Smooth muscle cell (in vitro differentiated cells): ENCODE measurements at regions not wholly inside any gene's neighbourhood (a gene's known extent, or its start where the extent isn't known, plus 50 kb on each side); places are given as distances from the start of the nearest gene placed in this dataset.
"Not testable (repeated sequence)": the region's sequence is repeated elsewhere in the genome, so short reads cannot be mapped to it uniquely, and the experiment has no call there.

ENCODE experiments used
- DNase-seq: peaks from one replicate; lab custom pipeline; 2025; ENCODE audit not compliant: unreplicated experiment; lab: John Stamatoyannopoulos, UW
- H2AFZ ChIP-seq: fragments of 200-600 bp; sonication (generic); 2 replicates; pipeline ENCODE4 v1.6.0; 2016; ENCODE audit warnings: antibody characterized with exemption, low read depth, mild to moderate bottlenecking
- H3F3A ChIP-seq: fragments of 200-600 bp; sonication (generic); 2 replicates; pipeline ENCODE4 v1.6.0; 2017; ENCODE audit warnings: antibody characterized with exemption, low read depth
- H3K27ac ChIP-seq: fragments of 200-600 bp; sonication (generic); 2 replicates; pipeline ENCODE4 v1.5.1; 2016; ENCODE audit warnings: low read depth, mild to moderate bottlenecking
- H3K27me3 ChIP-seq: fragments of 200-600 bp; sonication (generic); 2 replicates; pipeline ENCODE4 v1.6.1; 2016; ENCODE audit warnings: low read depth, mild to moderate bottlenecking
- H3K36me3 ChIP-seq: fragments of 200-600 bp; sonication (generic); 2 replicates; pipeline ENCODE4 v1.5.1; 2016; ENCODE audit warnings: low read depth
- H3K4me1 ChIP-seq: fragments of 200-600 bp; sonication (generic); 2 replicates; pipeline ENCODE4 v1.5.1; 2016; ENCODE audit warnings: low read depth
- H3K4me2 ChIP-seq: fragments of 200-600 bp; sonication (generic); 2 replicates; pipeline ENCODE4 v1.6.0; 2016; ENCODE audit warnings: mild to moderate bottlenecking
- H3K4me3 ChIP-seq: fragments of 200-600 bp; sonication (generic); 2 replicates; pipeline ENCODE4 v1.5.1; 2016; ENCODE audit warnings: mild to moderate bottlenecking
- H3K79me2 ChIP-seq: fragments of 200-600 bp; sonication (generic); 2 replicates; pipeline ENCODE4 v1.6.0; 2016; ENCODE audit warnings: low read depth, mild to moderate bottlenecking
- H3K9ac ChIP-seq: fragments of 200-600 bp; sonication (generic); 2 replicates; pipeline ENCODE4 v1.6.0; 2016; ENCODE audit warnings: low read depth
- H3K9me3 ChIP-seq: fragments of 200-600 bp; sonication (generic); replicated peaks from 2 replicates; pipeline ENCODE4 v1.5.1; 2016; ENCODE audit warnings: low read depth
- H4K20me1 ChIP-seq: fragments of 200-600 bp; sonication (generic); 2 replicates; pipeline ENCODE4 v1.6.0; 2016; ENCODE audit warnings: low read depth
- WGBS: methylation state at CpG from one replicate; pipeline ENCODE4 v1.1.7; 2016; ENCODE audit warnings: low lambda C conversion rate; 5-methylcytosine and 5-hydroxymethylcytosine counted together
- TF ChIP-seq, protein P1 (sequence below): fragments of 200-600 bp; sonication (generic); IDR thresholded peaks from 2 replicates; pipeline ENCODE4 v1.5.1; 2017; ENCODE audit warnings: borderline replicate concordance, mild to moderate bottlenecking, antibody characterized with exemption; ENCODE audit not compliant: insufficient read depth, poor library complexity, severe bottlenecking

DNA sequence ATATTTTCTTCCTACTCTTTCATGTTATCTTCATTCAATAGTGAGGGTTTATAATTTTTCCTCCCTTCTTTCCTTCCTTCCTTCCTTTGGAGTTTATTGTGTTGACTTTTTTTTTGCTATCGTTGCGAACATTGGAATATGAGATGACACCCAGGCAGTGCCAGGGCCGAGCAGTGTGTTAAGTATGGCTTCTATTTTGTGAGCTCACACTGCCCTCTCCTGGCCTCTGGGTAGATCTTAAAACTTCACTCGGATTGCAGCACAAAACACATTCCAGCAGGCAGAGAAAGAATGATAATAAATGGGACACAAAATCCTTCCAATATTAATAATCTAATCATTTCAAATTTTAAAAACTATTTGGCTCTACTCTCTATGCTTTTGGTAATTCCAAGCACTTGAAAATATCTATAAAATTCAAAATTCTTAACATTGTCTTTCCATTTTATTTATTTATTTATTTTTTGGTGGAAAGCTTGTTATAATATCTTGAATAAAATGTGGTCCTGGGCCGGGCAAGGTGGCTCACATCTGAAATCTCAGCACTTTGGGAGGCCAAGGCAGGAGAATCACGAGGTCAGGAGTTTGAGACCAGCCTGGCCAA, 147.4 kb upstream of the OLIG3 start:
- WGBS: 21% methylated on average over 6 of the region's 6 CpGs
- H3K27me3 ChIP-seq: no peaks in the 10 kb centered on the region
- H3K9ac ChIP-seq: no peak overlapping the region
- H2AFZ ChIP-seq: no peak overlapping the region
- no peak overlapping the region for H3K4me2 ChIP-seq
- H4K20me1 ChIP-seq: no peaks in the 10 kb centered on the region
- TF ChIP-seq, protein P1, sequence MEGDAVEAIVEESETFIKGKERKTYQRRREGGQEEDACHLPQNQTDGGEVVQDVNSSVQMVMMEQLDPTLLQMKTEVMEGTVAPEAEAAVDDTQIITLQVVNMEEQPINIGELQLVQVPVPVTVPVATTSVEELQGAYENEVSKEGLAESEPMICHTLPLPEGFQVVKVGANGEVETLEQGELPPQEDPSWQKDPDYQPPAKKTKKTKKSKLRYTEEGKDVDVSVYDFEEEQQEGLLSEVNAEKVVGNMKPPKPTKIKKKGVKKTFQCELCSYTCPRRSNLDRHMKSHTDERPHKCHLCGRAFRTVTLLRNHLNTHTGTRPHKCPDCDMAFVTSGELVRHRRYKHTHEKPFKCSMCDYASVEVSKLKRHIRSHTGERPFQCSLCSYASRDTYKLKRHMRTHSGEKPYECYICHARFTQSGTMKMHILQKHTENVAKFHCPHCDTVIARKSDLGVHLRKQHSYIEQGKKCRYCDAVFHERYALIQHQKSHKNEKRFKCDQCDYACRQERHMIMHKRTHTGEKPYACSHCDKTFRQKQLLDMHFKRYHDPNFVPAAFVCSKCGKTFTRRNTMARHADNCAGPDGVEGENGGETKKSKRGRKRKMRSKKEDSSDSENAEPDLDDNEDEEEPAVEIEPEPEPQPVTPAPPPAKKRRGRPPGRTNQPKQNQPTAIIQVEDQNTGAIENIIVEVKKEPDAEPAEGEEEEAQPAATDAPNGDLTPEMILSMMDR: peak; percentile 82
- no peaks in the 10 kb centered on the region for H3K36me3 ChIP-seq
- H3K9me3 ChIP-seq: no peaks in the 10 kb centered on the region
- H3F3A ChIP-seq: peaks cover 5% of the 10 kb centered on the region
- no peak overlapping the region for H3K4me3 ChIP-seq
- DNase-seq: no peak
- no peaks in the 10 kb centered on the region for H3K79me2 ChIP-seq
- H3K27ac ChIP-seq: no peak overlapping the region
- H3K4me1 ChIP-seq: peaks cover 4% of the 10 kb centered on the region

DNA sequence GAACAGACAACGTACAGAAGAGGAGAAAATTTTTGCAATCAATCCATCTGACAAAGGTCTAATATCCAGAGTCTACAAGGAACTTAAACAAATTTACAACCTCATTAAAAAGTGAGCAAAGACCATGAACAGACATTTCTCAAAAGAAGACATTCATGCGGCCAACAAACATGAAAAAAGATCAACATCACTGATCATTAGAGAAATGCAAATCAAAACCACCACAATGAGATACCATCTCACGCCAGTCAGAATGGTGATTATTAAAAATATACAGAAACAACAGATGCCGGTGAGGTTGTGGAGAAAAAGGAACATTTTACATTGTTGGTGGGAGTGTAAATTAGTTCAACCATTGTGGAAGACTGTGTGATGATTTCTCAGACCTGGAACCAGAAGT, 149.0 kb upstream of the OLIG3 start:
- not testable (repeated sequence) for H3K4me3 ChIP-seq
- WGBS: 85% methylated on average over 4 of the region's 4 CpGs

DNA sequence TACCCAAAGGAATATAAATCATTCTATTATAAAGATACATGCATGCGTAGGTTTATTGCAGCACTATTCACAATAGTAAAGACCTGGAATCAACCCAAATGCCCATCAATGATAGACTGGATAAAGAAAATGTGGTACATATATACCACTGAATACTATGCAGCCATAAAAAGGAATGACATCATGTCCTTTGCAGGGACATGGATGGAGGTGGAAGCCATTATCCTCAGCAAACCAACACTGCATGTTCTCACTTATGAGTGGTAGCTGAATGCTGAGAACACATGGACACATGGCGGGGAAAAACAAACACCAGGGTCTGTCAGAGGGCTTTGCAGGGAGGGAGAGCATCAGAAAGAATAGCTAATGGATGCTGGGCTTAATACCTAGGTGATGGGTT, 149.4 kb upstream of the OLIG3 start:
- not testable (repeated sequence) for H3K27ac ChIP-seq, H2AFZ ChIP-seq, H3F3A ChIP-seq, DNase-seq, H3K9me3 ChIP-seq, H3K79me2 ChIP-seq, H3K9ac ChIP-seq, H3K36me3 ChIP-seq, H4K20me1 ChIP-seq, H3K4me3 ChIP-seq, H3K4me1 ChIP-seq, H3K4me2 ChIP-seq, H3K27me3 ChIP-seq
- WGBS: 96% methylated on average over 2 of the region's 2 CpGs

More for the DNA sequence above, 149.0 kb upstream of the OLIG3 start:
- not testable (repeated sequence) for H3K27ac ChIP-seq, H3K79me2 ChIP-seq, H3K27me3 ChIP-seq, H3K36me3 ChIP-seq, H3K4me2 ChIP-seq, H3F3A ChIP-seq, H3K9ac ChIP-seq, DNase-seq, H3K4me1 ChIP-seq, H2AFZ ChIP-seq, H3K9me3 ChIP-seq, H4K20me1 ChIP-seq

DNA sequence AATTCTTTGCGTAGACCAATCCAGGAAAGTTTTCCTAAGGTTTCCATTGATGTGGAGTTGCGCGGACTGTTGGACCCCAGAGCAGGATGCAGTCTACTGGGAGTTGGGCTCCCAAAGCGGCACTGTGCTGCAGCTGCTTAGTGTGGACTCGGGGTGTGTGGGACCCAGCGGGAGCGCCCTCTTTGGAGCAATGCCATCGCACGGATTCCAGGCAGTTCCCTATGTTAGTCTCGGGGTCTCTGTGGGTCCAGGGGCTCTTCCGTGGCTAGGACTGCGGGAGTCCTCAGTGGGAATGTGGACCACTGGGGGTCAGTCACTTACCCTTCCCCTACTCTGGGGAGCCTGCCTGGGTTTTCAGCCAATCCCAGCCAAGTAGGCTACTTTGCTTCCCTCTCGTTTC, 151.7 kb upstream of the OLIG3 start:
- TF ChIP-seq, protein P1: no peak
- Histone ChIP-seq H3F3A (no peaks in the 10 kb centered on the region), H3K4me3 (no peak overlapping the region), H2AFZ (no peak overlapping the region), H3K9ac (no peak overlapping the region), H3K27ac (no peak overlapping the region), H3K27me3 (no peaks in the 10 kb centered on the region), H3K36me3 (no peaks in the 10 kb centered on the region), H3K4me1 (no peaks in the 10 kb centered on the region), H3K4me2 (no peak overlapping the region), H3K79me2 (no peaks in the 10 kb centered on the region), H4K20me1 (no peaks in the 10 kb centered on the region), H3K9me3 (no peaks in the 10 kb centered on the region)
- 94% methylated on average over 13 of the region's 13 CpGs for WGBS
- DNase-seq: no peak

GRCh38 chr6:137646484-137646883, 152.3 kb upstream of the OLIG3 start:
- no CpG with 5 or more reads among the region's 1 CpG for WGBS
- DNase-seq: no peak

More at GRCh38 chr6:137646484-137646883, 152.3 kb upstream of the OLIG3 start:
- H3K4me1 ChIP-seq: no peaks in the 10 kb centered on the region
- no peaks in the 10 kb centered on the region for H3K79me2 ChIP-seq
- H3K4me2 ChIP-seq: no peak overlapping the region
- H3K4me3 ChIP-seq: no peak overlapping the region
- no peaks in the 10 kb centered on the region for H3F3A ChIP-seq
- no peak overlapping the region for H3K27ac ChIP-seq
- no peak overlapping the region for H2AFZ ChIP-seq
- no peaks in the 10 kb centered on the region for H3K9me3 ChIP-seq
- H4K20me1 ChIP-seq: no peaks in the 10 kb centered on the region
- H3K36me3 ChIP-seq: no peaks in the 10 kb centered on the region
- no peak overlapping the region for H3K9ac ChIP-seq
- no peaks in the 10 kb centered on the region for H3K27me3 ChIP-seq
- TF ChIP-seq, protein P1: no peak
